ENCODE measurements at regions not wholly inside any gene's neighbourhood (a gene's known extent, or its start where the extent isn't known, plus 50 kb on each side); places are given as distances from the start of the nearest gene placed in this dataset.
"Not testable (repeated sequence)": the region's sequence is repeated elsewhere in the genome, so short reads cannot be mapped to it uniquely, and the experiment has no call there.

DNA sequence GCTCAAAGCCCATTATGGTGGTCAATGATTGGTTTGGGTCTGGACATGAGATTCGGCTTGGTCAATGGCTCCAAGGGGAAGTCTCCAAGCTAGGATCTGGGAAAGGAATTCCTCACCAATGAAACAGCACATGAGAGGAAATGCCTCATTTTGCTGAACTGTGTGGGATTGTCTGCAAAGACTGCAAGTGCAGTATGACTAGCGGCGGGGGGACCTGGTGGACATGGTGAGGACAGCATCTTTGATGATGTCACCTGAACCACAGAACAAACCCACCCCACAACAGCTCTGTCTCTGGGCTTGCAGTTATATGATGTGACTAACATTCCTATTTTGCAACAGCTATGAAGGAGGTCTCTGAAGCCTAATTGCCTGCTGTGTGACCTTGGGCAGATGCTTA lies 50.6 kb upstream of the NKD1 start:
- DNase-seq, result no peak

DNA sequence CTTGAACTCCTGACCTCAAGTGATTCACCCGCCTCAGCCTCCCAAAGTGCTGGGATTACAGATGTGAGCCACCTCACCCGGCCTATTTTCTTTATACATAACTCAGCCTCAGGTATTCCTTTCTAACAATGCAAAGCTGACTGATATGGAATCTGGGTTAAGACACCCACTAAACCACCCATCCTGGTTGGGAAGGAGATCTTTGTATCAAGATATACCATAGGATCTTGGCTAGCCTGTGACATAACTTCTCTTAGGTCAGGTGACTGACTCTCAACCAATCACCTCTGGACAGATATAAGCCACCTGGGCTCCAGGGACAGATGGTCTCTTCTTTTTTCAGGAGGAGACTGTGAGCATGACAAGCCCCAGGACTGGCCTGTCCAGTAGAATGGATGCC lies 51.2 kb upstream of the NKD1 start:
- DNase-seq, result no peak

DNA sequence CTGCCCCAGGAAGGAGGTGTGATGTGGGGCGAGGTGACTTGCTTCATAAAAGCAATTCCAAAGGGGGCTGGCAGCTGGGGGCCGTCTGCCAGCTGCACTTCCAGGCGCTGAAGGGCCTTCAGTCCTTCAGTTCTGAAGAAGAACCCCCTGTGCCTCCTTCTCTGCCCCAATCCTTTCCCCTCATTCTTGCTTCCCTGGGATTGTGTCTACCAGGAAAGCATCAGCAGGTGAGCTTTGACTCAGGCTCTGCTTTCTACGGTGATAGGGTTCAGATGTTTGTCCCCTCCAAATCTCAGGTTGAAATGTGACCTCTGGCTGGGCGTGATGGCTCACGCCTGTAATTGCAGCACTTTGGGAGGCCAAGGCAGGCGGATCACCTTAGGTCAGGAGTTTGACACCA lies 52.5 kb upstream of the NKD1 start:
- DNase-seq, result no peak

DNA sequence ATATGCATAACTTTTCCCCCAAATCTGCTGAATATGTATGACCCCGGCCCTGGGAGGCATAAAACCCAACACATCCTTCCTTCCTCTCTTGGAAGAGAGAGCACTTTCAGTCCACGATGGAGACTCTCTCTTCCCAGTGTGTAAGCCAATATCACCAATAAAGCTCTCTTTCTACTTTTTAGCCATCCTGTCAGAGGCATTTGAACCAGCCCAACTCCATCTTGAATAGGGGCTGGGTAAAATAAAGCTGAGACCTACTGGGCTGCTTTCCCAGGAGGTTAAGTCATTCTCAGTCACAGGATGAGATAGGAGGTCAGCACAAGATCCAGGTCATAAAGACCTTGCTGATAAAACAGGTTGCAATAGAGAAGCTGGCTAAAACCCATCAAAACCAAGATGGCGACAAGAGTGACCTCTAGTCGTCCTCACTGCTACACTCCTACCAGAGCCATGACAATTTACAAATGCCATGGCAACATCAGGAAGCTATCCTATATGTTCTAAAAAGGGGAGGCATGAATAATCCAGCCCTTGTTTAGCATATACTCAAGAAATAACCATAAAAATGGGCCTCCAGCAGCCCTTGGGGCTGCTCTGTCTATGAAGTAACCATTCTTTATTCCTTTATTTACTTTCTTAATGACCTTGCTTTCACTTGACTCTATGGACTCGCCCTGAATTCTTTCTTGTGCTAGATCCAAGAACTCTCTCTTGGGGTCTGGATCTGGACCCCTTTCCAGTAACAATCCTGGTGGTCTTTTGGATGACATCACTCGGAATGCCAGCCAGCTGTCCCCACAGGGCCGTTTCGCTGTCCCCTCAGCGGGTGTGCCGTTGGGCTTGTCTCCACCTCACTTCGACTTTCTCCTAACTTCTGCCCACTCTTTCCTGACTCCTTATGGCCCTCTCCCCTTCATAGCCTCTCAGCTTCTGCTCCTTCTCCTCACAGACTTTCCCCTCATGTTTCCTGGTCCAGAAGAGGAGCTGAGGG lies 53.4 kb upstream of the NKD1 start:
- no peak for DNase-seq

GRCh38 chr16:50491516-50491915 lies 56.7 kb upstream of the NKD1 start:
- DNase-seq, result no peak

GRCh38 chr16:50490828-50491227 lies 57.4 kb upstream of the NKD1 start:
- no peak for DNase-seq

GRCh38 chr16:50489182-50489581 lies 59.0 kb upstream of the NKD1 start:
- DNase-seq, result no peak

- no peak for DNase-seq
Observed at GRCh38 chr16:50487528-50487927, 60.7 kb upstream of the NKD1 start.

GRCh38 chr16:50486162-50486561 lies 62.0 kb upstream of the NKD1 start:
- not testable (repeated sequence) for DNase-seq

GRCh38 chr16:50485232-50485631 lies 63.0 kb upstream of the NKD1 start:
- no peak for DNase-seq

GRCh38 chr16:50482271-50482670 lies 65.9 kb upstream of the NKD1 start:
- DNase-seq, result no peak

DNA sequence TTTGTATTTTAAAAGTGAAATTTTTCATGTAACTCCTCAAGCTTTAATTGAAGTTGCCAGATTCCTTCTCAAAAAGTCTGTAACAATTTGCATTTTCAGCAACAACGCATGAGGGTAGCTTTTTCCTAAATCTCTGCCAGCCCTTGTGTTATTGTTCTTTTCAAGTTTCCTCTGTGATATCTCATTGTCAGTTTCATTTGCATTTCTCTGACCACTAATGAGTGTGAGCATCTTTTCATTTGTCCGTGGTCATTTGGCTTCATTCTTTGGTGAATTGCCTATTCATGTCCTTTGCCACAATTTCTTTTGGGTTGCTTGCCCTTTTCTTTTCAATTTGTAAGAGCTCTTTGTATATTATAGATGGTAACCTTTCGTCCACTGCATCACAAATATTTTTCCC lies 68.0 kb upstream of the NKD1 start:
- no peak for DNase-seq

DNA sequence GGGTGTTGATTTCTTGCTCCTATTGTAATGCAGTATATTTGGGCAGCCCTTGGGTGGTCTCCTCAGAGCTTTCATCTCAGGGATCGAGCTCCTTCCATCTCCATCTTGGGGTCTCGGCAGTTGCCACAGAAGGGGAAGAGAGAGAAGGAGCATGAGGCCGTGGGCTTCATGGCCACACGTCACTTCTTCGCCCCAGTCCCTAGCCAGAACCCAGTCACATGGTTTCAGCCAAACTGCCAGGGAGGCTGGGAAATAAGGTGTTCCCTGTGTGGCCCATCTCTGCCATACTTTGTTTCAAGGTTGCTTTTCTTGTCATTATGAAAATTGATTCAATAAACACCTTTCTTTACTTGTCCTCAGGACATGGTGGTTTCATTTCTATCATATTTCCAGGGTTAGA lies 68.4 kb upstream of the NKD1 start:
- DNase-seq, result no peak

DNA sequence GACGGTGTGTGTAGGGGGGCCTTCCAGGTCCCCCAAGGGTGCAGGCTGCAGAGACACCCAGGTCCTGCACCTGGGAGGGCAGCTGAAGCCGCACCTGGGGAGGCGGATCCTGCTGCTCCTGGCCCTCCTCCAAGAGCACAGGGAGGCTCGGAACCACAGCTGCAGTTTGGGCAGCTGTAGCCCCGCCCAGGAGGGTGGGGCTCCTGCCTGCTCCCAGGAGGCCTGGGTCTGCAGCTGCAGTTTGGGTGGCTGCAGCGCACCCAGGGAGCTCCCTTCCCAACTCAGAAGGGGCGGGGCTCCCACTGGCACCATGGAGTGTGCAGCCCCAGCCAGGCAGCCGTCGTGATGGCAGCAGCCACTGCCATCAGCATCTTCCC lies 69.4 kb upstream of the NKD1 start:
- peak; percentile 86 to 91 for DNase-seq

- DNase-seq, result peak; percentile 74 to 79
Observed at GRCh38 chr16:50478075-50478772, 70.0 kb upstream of the NKD1 start.

GRCh38 chr16:50476486-50477255 lies 71.5 kb upstream of the NKD1 start:
- DNase-seq, result no peak

DNA sequence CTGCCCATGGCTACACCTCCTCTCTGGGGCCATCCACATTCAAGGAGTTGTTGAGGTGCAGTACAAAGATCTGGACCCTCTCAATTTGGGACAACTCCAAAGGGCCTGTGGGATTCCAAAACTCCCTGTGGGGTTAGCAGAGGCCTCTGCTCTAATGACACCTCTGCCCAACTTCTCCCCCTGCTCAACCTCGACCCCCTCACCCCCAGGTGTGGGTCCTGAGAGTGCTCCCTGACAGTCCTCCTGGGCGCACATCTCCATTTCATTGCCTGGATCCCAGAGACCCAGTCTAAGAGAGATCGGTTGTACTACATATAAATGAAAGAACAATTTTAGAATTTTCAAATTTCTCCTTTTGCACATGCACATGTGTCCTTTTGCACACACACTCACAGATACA lies 73.0 kb upstream of the NKD1 start:
- DNase-seq, result no peak

DNA sequence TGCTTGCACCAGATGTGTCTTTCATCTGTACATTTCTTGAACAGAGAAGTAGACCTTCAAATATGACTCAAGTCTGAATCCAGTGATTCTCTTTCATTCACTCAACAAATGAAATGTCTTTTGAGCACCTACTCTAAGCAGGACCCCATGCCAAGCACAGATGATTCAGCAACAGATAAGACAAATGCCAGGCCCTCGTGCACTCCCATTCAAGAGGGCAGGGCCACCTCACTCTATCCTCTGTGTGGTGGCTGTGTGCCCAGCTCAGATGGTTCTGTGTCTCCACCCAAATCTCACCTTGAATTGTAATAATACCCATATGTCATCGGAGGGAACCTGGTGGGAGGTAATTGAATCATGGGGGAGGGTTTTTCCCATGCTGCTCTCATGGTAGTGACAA lies 74.1 kb upstream of the NKD1 start:
- DNase-seq, result no peak

- peak; percentile 61 to 70 for DNase-seq
Observed at GRCh38 chr16:50473356-50473945, 74.7 kb upstream of the NKD1 start.

- no peak for DNase-seq
Observed at GRCh38 chr16:50472472-50472871, 75.7 kb upstream of the NKD1 start.

DNA sequence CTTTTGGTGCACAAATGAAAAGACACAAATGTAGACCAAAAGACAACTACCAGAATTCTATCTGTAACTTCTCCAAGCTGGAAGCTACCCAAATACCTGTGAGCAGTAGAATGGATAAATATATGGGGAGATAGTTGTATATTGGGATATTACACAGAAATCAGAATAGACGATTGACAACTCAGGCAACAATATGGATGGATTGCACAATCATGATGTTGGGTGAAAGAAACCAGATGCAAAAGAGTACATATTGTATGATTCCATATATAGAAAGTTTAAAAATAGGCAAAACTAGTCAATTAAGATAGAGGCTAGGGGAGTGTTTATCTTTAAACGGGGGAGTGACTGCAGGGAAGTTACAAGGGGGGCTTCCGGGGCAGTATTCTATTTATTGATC lies 77.5 kb upstream of the NKD1 start:
- no peak for DNase-seq

DNA sequence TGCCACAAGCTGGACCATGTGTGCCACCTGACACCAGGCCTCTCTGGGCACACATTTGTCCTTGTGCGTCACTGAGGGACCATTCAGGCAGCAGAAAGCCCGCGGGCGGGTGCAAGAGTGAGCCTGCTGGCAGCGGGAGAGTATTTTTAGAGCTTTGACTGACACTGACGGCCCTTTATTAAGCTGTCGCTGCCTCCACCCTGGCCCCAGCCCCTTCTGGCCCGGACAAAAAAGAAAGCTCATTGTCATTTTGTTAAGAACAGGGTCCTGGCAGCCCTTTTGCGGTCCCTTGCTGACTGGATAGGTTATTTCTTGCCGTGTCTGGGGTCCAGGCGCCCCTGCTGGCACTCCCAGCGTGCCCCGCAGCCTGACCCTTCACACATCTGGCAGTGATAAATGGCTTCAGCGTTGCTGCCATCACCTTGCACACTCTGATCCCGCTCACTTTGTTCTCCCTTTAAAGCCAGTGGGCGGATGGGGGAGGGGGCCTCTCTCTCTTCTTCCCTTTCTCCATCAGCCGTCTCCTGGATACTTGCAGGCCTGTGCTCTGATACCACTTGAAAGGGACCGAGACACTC lies 78.4 kb upstream of the NKD1 start:
- DNase-seq, result peak; percentile 64 to 85
